Suprapubic skin (tissue), 4 donors: ENCODE measurements at regions not wholly inside any gene's neighbourhood (a gene's known extent, or its start where the extent isn't known, plus 50 kb on each side); places are given as distances from the start of the nearest gene placed in this dataset.

ENCODE experiments used
- DNase-seq, 2 donors: peaks; one replicate each; pipeline ENCODE4 v3.0.0-alpha.2; 2019; ENCODE audit warnings: low spot score in 2 of 2
- H3K27ac ChIP-seq: fragments of 200-600 bp; sonication (generic); one replicate; pipeline ENCODE4 v1.5.1; 2019
- H3K27me3 ChIP-seq: fragments of 200-600 bp; sonication (generic); one replicate; pipeline ENCODE4 v1.5.1; 2019
- H3K36me3 ChIP-seq: fragments of 200-600 bp; sonication (generic); one replicate; pipeline ENCODE4 v1.5.1; 2019
- H3K4me1 ChIP-seq: fragments of 200-600 bp; sonication (generic); one replicate; pipeline ENCODE4 v1.5.1; 2019
- H3K4me3 ChIP-seq: fragments of 200-600 bp; sonication (generic); one replicate; pipeline ENCODE4 v1.5.1; 2019; ENCODE audit warnings: mild to moderate bottlenecking
- H3K9me3 ChIP-seq: fragments of 200-600 bp; sonication (generic); one replicate; pipeline ENCODE4 v1.5.1; 2019
- CTCF ChIP-seq, 2 donors: fragments of 200-600 bp in 1 of 2; fragments of 450-650 bp in 1 of 2; sonication (generic) in 1 of 2; IDR thresholded peaks; one replicate each; pipeline ENCODE4 v1.5.1; 2016 to 2019; ENCODE audit warnings: antibody characterized with exemption in 2 of 2, mild to moderate bottlenecking in 1 of 2, moderate library complexity in 1 of 2
- EP300 ChIP-seq: sonication (generic); formaldehyde crosslinking; IDR thresholded peaks from one replicate; pipeline ENCODE4 v1.6.1; 2017; ENCODE audit warnings: antibody characterized with exemption
- POLR2A ChIP-seq, 2 donors: fragments of 450-650 bp; IDR thresholded peaks; one replicate each; pipeline ENCODE4 v1.6.1; 2017; ENCODE audit warnings: antibody characterized with exemption in 2 of 2, mild to moderate bottlenecking in 2 of 2, moderate library complexity in 2 of 2
- POLR2AphosphoS5 ChIP-seq, 3 donors: sonication (generic); formaldehyde crosslinking; IDR thresholded peaks; one replicate each; pipeline ENCODE4 v1.6.1; 2017; ENCODE audit warnings: antibody characterized with exemption in 3 of 3
- WGBS: methylation state at CpG from one replicate; pipeline ENCODE4 v1.1.5; 2018; 5-methylcytosine and 5-hydroxymethylcytosine counted together

- 78% methylated on average over 5 of the region's 5 CpGs for WGBS
Measured at GRCh38 chr15:77778802-77779201, 146.1 kb upstream of the LINGO1 start.

GRCh38 chr15:77775837-77776236 lies 143.1 kb upstream of the LINGO1 start:
- 79% methylated on average over 10 of the region's 10 CpGs for WGBS
- H3K27me3 ChIP-seq = no peaks in the 10 kb centered on the region
- no peak for DNase-seq
- H3K27ac ChIP-seq = no peak overlapping the region
- no peak for TF ChIP-seq EP300
- no peaks in the 10 kb centered on the region for H3K9me3 ChIP-seq
- no peak overlapping the region for H3K4me3 ChIP-seq
- no peaks in the 10 kb centered on the region for H3K4me1 ChIP-seq
- H3K36me3 ChIP-seq = no peaks in the 10 kb centered on the region

More at GRCh38 chr15:77778802-77779201, 146.1 kb upstream of the LINGO1 start:
- H3K36me3 ChIP-seq = no peaks in the 10 kb centered on the region
- no peaks in the 10 kb centered on the region for H3K9me3 ChIP-seq
- DNase-seq = no peak
- H3K27ac ChIP-seq = no peak overlapping the region
- no peak overlapping the region for H3K4me3 ChIP-seq
- peaks cover 15% of the 10 kb centered on the region for H3K27me3 ChIP-seq
- TF ChIP-seq CTCF (IDR thresholded peaks at IDR 0.05) (no peak), POLR2AphosphoS5 (IDR thresholded peaks at IDR 0.05) (no peak), POLR2A (IDR thresholded peaks at IDR 0.05) (no peak), EP300 (no peak)
- H3K4me1 ChIP-seq = no peaks in the 10 kb centered on the region

DNA sequence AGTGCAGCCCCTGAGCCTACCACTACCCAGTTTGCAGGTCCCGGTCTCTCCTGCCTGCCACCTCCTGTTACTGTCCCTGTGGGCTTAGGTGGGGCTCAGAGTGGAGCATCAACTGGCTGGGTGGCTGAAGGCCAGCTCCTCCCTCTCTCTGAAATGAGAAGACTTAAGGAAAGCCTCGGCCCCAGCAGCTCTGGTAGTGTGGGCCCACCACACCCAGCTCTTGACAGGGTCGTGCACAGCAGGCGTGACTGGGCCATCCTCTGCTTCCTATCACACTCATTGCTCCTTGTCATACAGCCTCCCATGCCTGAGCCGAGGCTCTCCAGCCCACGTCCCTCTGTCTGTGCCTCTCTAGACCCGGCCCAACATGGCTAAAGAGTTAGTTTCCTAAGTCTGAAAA lies 142.7 kb upstream of the LINGO1 start:
- WGBS = 68% methylated on average over 7 of the region's 7 CpGs
- no peak for TF ChIP-seq EP300
- no peak for TF ChIP-seq POLR2AphosphoS5 (IDR thresholded peaks at IDR 0.05)
- TF ChIP-seq CTCF (IDR thresholded peaks at IDR 0.05) = no peak
- H3K4me1 ChIP-seq = no peaks in the 10 kb centered on the region
- DNase-seq = no peak
- H3K9me3 ChIP-seq = no peaks in the 10 kb centered on the region
- H3K4me3 ChIP-seq = no peak overlapping the region
- no peaks in the 10 kb centered on the region for H3K36me3 ChIP-seq
- no peak overlapping the region for H3K27ac ChIP-seq
- H3K27me3 ChIP-seq = no peaks in the 10 kb centered on the region

- Histone ChIP-seq H3K27ac (no peak overlapping the region), H3K27me3 (peaks cover 5% of the 10 kb centered on the region), H3K4me1 (no peaks in the 10 kb centered on the region), H3K36me3 (no peaks in the 10 kb centered on the region), H3K9me3 (no peaks in the 10 kb centered on the region), H3K4me3 (no peak overlapping the region)
- TF ChIP-seq POLR2AphosphoS5 (IDR thresholded peaks at IDR 0.05) (no peak), CTCF (IDR thresholded peaks at IDR 0.05) (no peak), POLR2A (IDR thresholded peaks at IDR 0.05) (no peak), EP300 (no peak)
- DNase-seq = no peak
- WGBS = 100% methylated on average over 2 of the region's 8 CpGs
Measured at GRCh38 chr15:77774350-77774749, 141.6 kb upstream of the LINGO1 start.

GRCh38 chr15:77773903-77774302 lies 141.2 kb upstream of the LINGO1 start:
- no peak overlapping the region for H3K4me3 ChIP-seq
- DNase-seq = no peak
- peaks cover 10% of the 10 kb centered on the region for H3K27me3 ChIP-seq
- no peaks in the 10 kb centered on the region for H3K9me3 ChIP-seq
- WGBS = 92% methylated on average over 2 of the region's 5 CpGs
- no peaks in the 10 kb centered on the region for H3K4me1 ChIP-seq
- H3K27ac ChIP-seq = no peak overlapping the region
- no peaks in the 10 kb centered on the region for H3K36me3 ChIP-seq
- TF ChIP-seq POLR2AphosphoS5 (IDR thresholded peaks at IDR 0.05) (no peak), EP300 (no peak), CTCF (IDR thresholded peaks at IDR 0.05) (no peak), POLR2A (IDR thresholded peaks at IDR 0.05) (no peak)
